ENCODE measurements at regions not wholly inside any gene's neighbourhood (a gene's known extent, or its start where the extent isn't known, plus 50 kb on each side); places are given as distances from the start of the nearest gene placed in this dataset.

- peaks cover 14% of the 10 kb centered on the region for H3K4me1 Mint-ChIP-seq
- H3K27me3 Mint-ChIP-seq (ENCODE audit: low read depth), result no peaks in the 10 kb centered on the region
- TF ChIP-seq, protein P1, sequence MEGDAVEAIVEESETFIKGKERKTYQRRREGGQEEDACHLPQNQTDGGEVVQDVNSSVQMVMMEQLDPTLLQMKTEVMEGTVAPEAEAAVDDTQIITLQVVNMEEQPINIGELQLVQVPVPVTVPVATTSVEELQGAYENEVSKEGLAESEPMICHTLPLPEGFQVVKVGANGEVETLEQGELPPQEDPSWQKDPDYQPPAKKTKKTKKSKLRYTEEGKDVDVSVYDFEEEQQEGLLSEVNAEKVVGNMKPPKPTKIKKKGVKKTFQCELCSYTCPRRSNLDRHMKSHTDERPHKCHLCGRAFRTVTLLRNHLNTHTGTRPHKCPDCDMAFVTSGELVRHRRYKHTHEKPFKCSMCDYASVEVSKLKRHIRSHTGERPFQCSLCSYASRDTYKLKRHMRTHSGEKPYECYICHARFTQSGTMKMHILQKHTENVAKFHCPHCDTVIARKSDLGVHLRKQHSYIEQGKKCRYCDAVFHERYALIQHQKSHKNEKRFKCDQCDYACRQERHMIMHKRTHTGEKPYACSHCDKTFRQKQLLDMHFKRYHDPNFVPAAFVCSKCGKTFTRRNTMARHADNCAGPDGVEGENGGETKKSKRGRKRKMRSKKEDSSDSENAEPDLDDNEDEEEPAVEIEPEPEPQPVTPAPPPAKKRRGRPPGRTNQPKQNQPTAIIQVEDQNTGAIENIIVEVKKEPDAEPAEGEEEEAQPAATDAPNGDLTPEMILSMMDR (IDR thresholded peaks at IDR 0.05; ENCODE audit: unreplicated experiment), result no peak
- DNase-seq (ENCODE audit: low spot score in 2 of 2, unreplicated experiment in 2 of 2), result no peak
- H3K9me3 Mint-ChIP-seq, result peaks cover 3% of the 10 kb centered on the region
- no peak overlapping the region for H3K27ac Mint-ChIP-seq
- no peak overlapping the region for H3K4me3 Mint-ChIP-seq
- no peaks in the 10 kb centered on the region for H3K36me3 Mint-ChIP-seq
These were observed 222.1 kb upstream of the JADE1 start for GRCh38 chr4:128587382-128587781.

GRCh38 chr4:128583753-128584712 lies 225.5 kb upstream of the JADE1 start:
- H3K36me3 Mint-ChIP-seq, result no peaks in the 10 kb centered on the region
- H3K4me1 Mint-ChIP-seq, result no peaks in the 10 kb centered on the region
- no peaks in the 10 kb centered on the region for H3K27me3 Mint-ChIP-seq (ENCODE audit: low read depth)
- H3K4me3 Mint-ChIP-seq, result no peak overlapping the region
- no peak for DNase-seq (ENCODE audit: low spot score in 2 of 2, unreplicated experiment in 2 of 2)
- no peak overlapping the region for H3K27ac Mint-ChIP-seq
- peaks cover 3% of the 10 kb centered on the region for H3K9me3 Mint-ChIP-seq
- TF ChIP-seq, protein P1 (IDR thresholded peaks at IDR 0.05; ENCODE audit: unreplicated experiment), result no peak

GRCh38 chr4:128582427-128582870 lies 227.1 kb upstream of the JADE1 start:
- no peaks in the 10 kb centered on the region for H3K4me1 Mint-ChIP-seq
- no peak for DNase-seq (ENCODE audit: low spot score in 2 of 2, unreplicated experiment in 2 of 2)
- TF ChIP-seq, protein P1 (IDR thresholded peaks at IDR 0.05; ENCODE audit: unreplicated experiment), result no peak
- H3K36me3 Mint-ChIP-seq, result no peaks in the 10 kb centered on the region
- H3K27me3 Mint-ChIP-seq (ENCODE audit: low read depth), result no peaks in the 10 kb centered on the region
- no peak overlapping the region for H3K27ac Mint-ChIP-seq
- H3K9me3 Mint-ChIP-seq, result peaks cover 3% of the 10 kb centered on the region
- H3K4me3 Mint-ChIP-seq, result no peak overlapping the region

GRCh38 chr4:128579154-128579853 lies 230.2 kb upstream of the JADE1 start:
- DNase-seq (ENCODE audit: low spot score in 2 of 2, unreplicated experiment in 2 of 2), result no peak
- no peak overlapping the region for H3K4me3 Mint-ChIP-seq
- no peaks in the 10 kb centered on the region for H3K36me3 Mint-ChIP-seq
- TF ChIP-seq, protein P1 (IDR thresholded peaks at IDR 0.05; ENCODE audit: unreplicated experiment), result no peak
- peaks cover 1% of the 10 kb centered on the region for H3K4me1 Mint-ChIP-seq
- H3K27me3 Mint-ChIP-seq (ENCODE audit: low read depth), result no peaks in the 10 kb centered on the region
- no peak overlapping the region for H3K27ac Mint-ChIP-seq
- peaks cover 6% of the 10 kb centered on the region for H3K9me3 Mint-ChIP-seq

DNA sequence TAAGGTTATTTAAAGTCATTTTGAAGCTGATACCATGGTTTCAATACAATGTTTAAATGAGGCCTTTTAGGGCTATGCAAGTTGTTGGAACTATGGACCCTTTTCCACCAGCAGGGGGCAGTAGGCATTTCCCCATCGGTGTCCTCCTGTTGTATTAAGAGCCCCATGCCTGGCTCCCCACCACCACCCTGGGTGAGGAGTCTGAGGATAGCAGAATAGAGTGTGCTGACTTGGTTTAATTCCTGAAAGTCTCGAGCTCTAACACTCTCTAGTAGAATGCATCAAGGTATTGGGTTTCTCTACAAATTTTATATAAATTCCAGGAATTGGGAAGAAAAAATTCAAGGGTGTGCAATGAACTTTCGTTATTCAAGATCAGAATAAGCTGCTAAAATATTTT lies 234.8 kb upstream of the JADE1 start:
- Mint-ChIP-seq H3K4me3 (no peak overlapping the region), H3K36me3 (no peaks in the 10 kb centered on the region), H3K27me3 (ENCODE audit: low read depth) (no peaks in the 10 kb centered on the region), H3K27ac (no peak overlapping the region), H3K9me3 (peaks cover 6% of the 10 kb centered on the region), H3K4me1 (peaks cover 31% of the 10 kb centered on the region)
- TF ChIP-seq, protein P1 (IDR thresholded peaks at IDR 0.05; ENCODE audit: unreplicated experiment), result peak; percentile 73
- DNase-seq (ENCODE audit: low spot score in 2 of 2, unreplicated experiment in 2 of 2), result no peak

All from mesothelial cell of epicardium (in vitro differentiated cells).